ENCODE measurements at regions not wholly inside any gene's neighbourhood (a gene's known extent, or its start where the extent isn't known, plus 50 kb on each side); places are given as distances from the start of the nearest gene placed in this dataset.

- Histone ChIP-seq H3K4me3 (no peak overlapping the region), H4K20me1 (ENCODE audit: low read depth) (no peaks in the 10 kb centered on the region), H3K9ac (no peak overlapping the region), H3K36me3 (no peaks in the 10 kb centered on the region), H3K27ac (no peak overlapping the region), H3K27me3 (no peaks in the 10 kb centered on the region), H3K9me3 (ENCODE audit: low read depth) (no peaks in the 10 kb centered on the region), H3F3A (ENCODE audit: low read depth) (no peaks in the 10 kb centered on the region), H3K4me2 (no peak overlapping the region), H2AFZ (replicated peaks) (no peak overlapping the region), H3K79me2 (ENCODE audit: low read depth) (no peaks in the 10 kb centered on the region), H3K4me1 (peaks cover 3% of the 10 kb centered on the region)
- H3K27ac Mint-ChIP-seq = no peak overlapping the region
- no peak overlapping the region for H3K4me3 Mint-ChIP-seq
- DNase-seq (ENCODE audit: low spot score) = no peak
- peaks cover 16% of the 10 kb centered on the region for H3K4me1 Mint-ChIP-seq
- H3K27me3 Mint-ChIP-seq (ENCODE audit: insufficient read depth, low read depth) = no peaks in the 10 kb centered on the region
- H3K9me3 Mint-ChIP-seq = no peaks in the 10 kb centered on the region
- no peaks in the 10 kb centered on the region for H3K36me3 Mint-ChIP-seq
- TF ChIP-seq EZH2 (IDR thresholded peaks at IDR 0.05) (no peak), CTCF (IDR thresholded peaks at IDR 0.05) (no peak)
These were observed 177.4 kb upstream of the TRIB2 start for GRCh38 chr2:12539336-12539735.

GRCh38 chr2:12539776-12540562 is 176.8 kb upstream of the TRIB2 start:
- Histone ChIP-seq H4K20me1 (ENCODE audit: low read depth) (no peaks in the 10 kb centered on the region), H3K27ac (no peak overlapping the region), H3K9me3 (ENCODE audit: low read depth) (no peaks in the 10 kb centered on the region), H3K9ac (no peak overlapping the region), H3F3A (ENCODE audit: low read depth) (no peaks in the 10 kb centered on the region), H3K27me3 (no peaks in the 10 kb centered on the region), H3K36me3 (no peaks in the 10 kb centered on the region), H3K4me2 (no peak overlapping the region), H3K79me2 (ENCODE audit: low read depth) (no peaks in the 10 kb centered on the region), H3K4me1 (no peaks in the 10 kb centered on the region), H3K4me3 (no peak overlapping the region), H2AFZ (replicated peaks) (no peak overlapping the region)
- no peaks in the 10 kb centered on the region for H3K9me3 Mint-ChIP-seq
- no peaks in the 10 kb centered on the region for H3K36me3 Mint-ChIP-seq
- no peaks in the 10 kb centered on the region for H3K27me3 Mint-ChIP-seq (ENCODE audit: insufficient read depth, low read depth)
- TF ChIP-seq EZH2phosphoT487 (IDR thresholded peaks at IDR 0.05) (no peak), EZH2 (IDR thresholded peaks at IDR 0.05) (no peak), CTCF (IDR thresholded peaks at IDR 0.05) (no peak)
- H3K4me1 Mint-ChIP-seq = peaks cover 11% of the 10 kb centered on the region
- no peak overlapping the region for H3K27ac Mint-ChIP-seq
- no peak for DNase-seq (ENCODE audit: low spot score)
- no peak overlapping the region for H3K4me3 Mint-ChIP-seq

GRCh38 chr2:12543076-12543977 is 173.4 kb upstream of the TRIB2 start:
- Histone ChIP-seq H3K27ac (no peak overlapping the region), H3K27me3 (no peaks in the 10 kb centered on the region), H3K79me2 (ENCODE audit: low read depth) (no peaks in the 10 kb centered on the region), H4K20me1 (ENCODE audit: low read depth) (no peaks in the 10 kb centered on the region), H3K4me1 (no peaks in the 10 kb centered on the region), H3K9me3 (ENCODE audit: low read depth) (no peaks in the 10 kb centered on the region), H3F3A (ENCODE audit: low read depth) (no peaks in the 10 kb centered on the region), H3K4me3 (no peak overlapping the region), H3K9ac (no peak overlapping the region), H3K4me2 (no peak overlapping the region), H3K36me3 (no peaks in the 10 kb centered on the region), H2AFZ (replicated peaks) (no peak overlapping the region)
- H3K4me3 Mint-ChIP-seq = no peak overlapping the region
- peaks cover 2% of the 10 kb centered on the region for H3K27me3 Mint-ChIP-seq (ENCODE audit: insufficient read depth, low read depth)
- H3K4me1 Mint-ChIP-seq = peaks cover 18% of the 10 kb centered on the region
- no peaks in the 10 kb centered on the region for H3K36me3 Mint-ChIP-seq
- no peak overlapping the region for H3K27ac Mint-ChIP-seq
- peaks cover 2% of the 10 kb centered on the region for H3K9me3 Mint-ChIP-seq
- TF ChIP-seq CTCF (IDR thresholded peaks at IDR 0.05) (no peak), EZH2 (IDR thresholded peaks at IDR 0.05) (no peak), EZH2phosphoT487 (IDR thresholded peaks at IDR 0.05) (no peak)
- no peak for DNase-seq (ENCODE audit: low spot score)
